OCI-LY1 (cell line): ENCODE measurements at regions not wholly inside any gene's neighbourhood (a gene's known extent, or its start where the extent isn't known, plus 50 kb on each side); places are given as distances from the start of the nearest gene placed in this dataset.

ENCODE experiments used
- H2AFZ ChIP-seq: fragments of 200-600 bp; sonication (generic), shearing (Covaris generic); 2 replicates; pipeline ENCODE4 v1.6.0; 2014; ENCODE audit warnings: antibody characterized with exemption, mild to moderate bottlenecking, low read length
- H3F3A ChIP-seq: fragments of 200-600 bp; sonication (generic), shearing (Covaris generic); 2 replicates; pipeline ENCODE4 v1.6.0; 2014; ENCODE audit warnings: mild to moderate bottlenecking, antibody characterized with exemption, low read length, moderate library complexity; ENCODE audit not compliant: insufficient read depth
- H3K27ac ChIP-seq: fragments of 200-600 bp; sonication (generic); 2 replicates; pipeline ENCODE4 v1.5.1; 2014; ENCODE audit warnings: low read length, mixed run types, mild to moderate bottlenecking, low read depth; ENCODE audit not compliant: poor library complexity, severe bottlenecking
- H3K27me3 ChIP-seq: fragments of 200-600 bp; sonication (generic); 2 replicates; pipeline ENCODE4 v1.6.0; 2014; ENCODE audit warnings: antibody characterized with exemption, mild to moderate bottlenecking, low read length, moderate library complexity; ENCODE audit not compliant: insufficient read depth
- H3K36me3 ChIP-seq: fragments of 200-600 bp; sonication (generic); 2 replicates; pipeline ENCODE4 v1.6.1; 2014; ENCODE audit warnings: mild to moderate bottlenecking, antibody characterized with exemption, low read length, moderate library complexity, mixed read lengths; ENCODE audit not compliant: insufficient read depth
- H3K4me1 ChIP-seq: fragments of 200-600 bp; sonication (generic); 2 replicates; pipeline ENCODE4 v1.5.1; 2014; ENCODE audit warnings: mild to moderate bottlenecking, low read length, moderate library complexity; ENCODE audit not compliant: insufficient read depth, severe bottlenecking
- H3K4me2 ChIP-seq: fragments of 200-600 bp; sonication (generic), shearing (Covaris generic); 2 replicates; pipeline ENCODE4 v1.6.1; 2014; ENCODE audit warnings: low read length
- H3K4me3 ChIP-seq: fragments of 200-600 bp; sonication (generic); 2 replicates; pipeline ENCODE4 v1.5.1; 2014; ENCODE audit warnings: low read length, low read depth, mild to moderate bottlenecking, mixed read lengths; ENCODE audit not compliant: poor library complexity, severe bottlenecking
- H3K79me2 ChIP-seq: fragments of 200-600 bp; shearing (Covaris generic); 2 replicates; pipeline ENCODE4 v1.6.1; 2016; ENCODE audit warnings: mixed run types, low read length, mixed read lengths; ENCODE audit not compliant: insufficient read depth
- H3K9ac ChIP-seq: fragments of 200-600 bp; sonication (generic), shearing (Covaris generic); 2 replicates; pipeline ENCODE4 v1.6.1; 2014; ENCODE audit warnings: mild to moderate bottlenecking, low read length, mixed read lengths
- H3K9me2 ChIP-seq: fragments of 200-600 bp; sonication (generic), shearing (Covaris generic); 2 replicates; pipeline ENCODE4 v1.6.1; 2014; ENCODE audit warnings: low read depth, mild to moderate bottlenecking, low read length, mixed read lengths
- H3K9me3 ChIP-seq: fragments of 200-600 bp; shearing (Covaris generic); 2 replicates; pipeline ENCODE4 v1.6.1; 2014; ENCODE audit warnings: low read length, mixed read lengths
- H4K20me1 ChIP-seq: fragments of 200-600 bp; sonication (generic), shearing (Covaris generic); 2 replicates; pipeline ENCODE4 v1.6.0; 2016; ENCODE audit warnings: mild to moderate bottlenecking, low read length; ENCODE audit not compliant: insufficient read depth
- EZH2 ChIP-seq: fragments of 200-600 bp; sonication (generic), shearing (Covaris generic); IDR thresholded peaks from 2 replicates; pipeline ENCODE4 v1.8.0; 2017; ENCODE audit warnings: borderline replicate concordance, mixed run types, mild to moderate bottlenecking, antibody characterized with exemption, low read length, moderate library complexity, mixed read lengths
- TF ChIP-seq, protein P1 (sequence below): fragments of 200-600 bp; sonication (generic), shearing (Covaris generic); IDR thresholded peaks from 2 replicates; pipeline ENCODE4 v1.5.1; 2017; ENCODE audit warnings: mild to moderate bottlenecking, antibody characterized with exemption, low read length, moderate library complexity, mixed read lengths

DNA sequence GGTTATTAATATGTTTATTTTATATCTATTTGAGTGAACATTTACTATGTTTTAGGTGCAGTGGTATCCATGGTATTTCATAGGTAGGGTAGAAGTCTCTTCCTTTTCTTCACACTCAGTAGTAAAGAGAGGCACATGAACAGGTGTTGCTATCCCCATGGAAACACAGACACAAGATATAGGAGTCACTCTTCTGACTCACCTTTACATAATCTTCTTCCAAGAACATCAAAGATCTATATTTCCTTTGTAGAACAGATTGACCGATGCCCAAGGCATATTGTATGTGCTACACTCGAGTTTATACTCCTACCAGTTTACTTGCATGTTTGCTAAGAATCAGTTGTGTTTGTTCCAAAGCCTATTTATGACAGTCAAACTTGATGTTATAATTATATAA lies 1997.4 kb downstream of the C4orf33 start:
- Histone ChIP-seq H4K20me1 (no peaks in the 10 kb centered on the region), H3K79me2 (no peaks in the 10 kb centered on the region), H3K36me3 (no peaks in the 10 kb centered on the region), H3K9me2 (no peaks in the 10 kb centered on the region), H3K4me1 (peaks cover 16% of the 10 kb centered on the region), H3K4me3 (no peak overlapping the region), H3F3A (no peaks in the 10 kb centered on the region), H3K4me2 (no peak overlapping the region), H3K9me3 (no peaks in the 10 kb centered on the region), H3K27ac (peak overlapping the region; percentile 51), H3K9ac (no peak overlapping the region), H3K27me3 (no peaks in the 10 kb centered on the region), H2AFZ (peak overlapping the region; percentile 69; the same call in 1 of the 2 replicates)
- TF ChIP-seq, protein P1, sequence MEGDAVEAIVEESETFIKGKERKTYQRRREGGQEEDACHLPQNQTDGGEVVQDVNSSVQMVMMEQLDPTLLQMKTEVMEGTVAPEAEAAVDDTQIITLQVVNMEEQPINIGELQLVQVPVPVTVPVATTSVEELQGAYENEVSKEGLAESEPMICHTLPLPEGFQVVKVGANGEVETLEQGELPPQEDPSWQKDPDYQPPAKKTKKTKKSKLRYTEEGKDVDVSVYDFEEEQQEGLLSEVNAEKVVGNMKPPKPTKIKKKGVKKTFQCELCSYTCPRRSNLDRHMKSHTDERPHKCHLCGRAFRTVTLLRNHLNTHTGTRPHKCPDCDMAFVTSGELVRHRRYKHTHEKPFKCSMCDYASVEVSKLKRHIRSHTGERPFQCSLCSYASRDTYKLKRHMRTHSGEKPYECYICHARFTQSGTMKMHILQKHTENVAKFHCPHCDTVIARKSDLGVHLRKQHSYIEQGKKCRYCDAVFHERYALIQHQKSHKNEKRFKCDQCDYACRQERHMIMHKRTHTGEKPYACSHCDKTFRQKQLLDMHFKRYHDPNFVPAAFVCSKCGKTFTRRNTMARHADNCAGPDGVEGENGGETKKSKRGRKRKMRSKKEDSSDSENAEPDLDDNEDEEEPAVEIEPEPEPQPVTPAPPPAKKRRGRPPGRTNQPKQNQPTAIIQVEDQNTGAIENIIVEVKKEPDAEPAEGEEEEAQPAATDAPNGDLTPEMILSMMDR: no peak
- TF ChIP-seq EZH2: no peak

DNA sequence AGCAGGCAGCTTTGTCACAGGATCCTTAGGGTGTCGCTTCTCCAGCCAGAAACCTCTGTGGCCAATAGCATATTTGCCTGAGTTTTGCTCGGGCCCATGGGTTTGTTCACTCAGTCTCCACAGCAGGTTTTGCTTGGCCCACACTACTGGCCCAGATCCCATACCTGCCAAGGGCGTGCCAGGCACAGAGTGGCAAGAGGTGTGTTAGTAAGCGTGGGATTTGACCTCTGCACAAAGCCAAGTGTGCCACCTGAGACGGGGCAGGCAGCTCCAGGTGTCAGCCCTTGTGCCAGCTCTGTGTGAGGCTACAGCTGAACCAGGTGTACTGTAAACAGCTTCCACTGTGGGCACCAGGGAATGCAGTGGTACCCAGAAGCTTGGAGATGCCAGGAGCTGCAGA lies 2003.0 kb downstream of the C4orf33 start:
- H4K20me1 ChIP-seq: no peaks in the 10 kb centered on the region
- H3K4me1 ChIP-seq: no peaks in the 10 kb centered on the region
- H3K9me2 ChIP-seq: no peaks in the 10 kb centered on the region
- H3K9me3 ChIP-seq: peaks cover 18% of the 10 kb centered on the region; the same call in 1 of the 2 replicates
- no peak overlapping the region for H3K9ac ChIP-seq
- H3K4me3 ChIP-seq: no peak overlapping the region
- TF ChIP-seq, protein P1: no peak
- no peak for TF ChIP-seq EZH2
- no peaks in the 10 kb centered on the region for H3K79me2 ChIP-seq
- no peaks in the 10 kb centered on the region for H3K27me3 ChIP-seq
- H3K27ac ChIP-seq: no peak overlapping the region
- H3K36me3 ChIP-seq: no peaks in the 10 kb centered on the region; the same call in 1 of the 2 replicates
- no peak overlapping the region for H3K4me2 ChIP-seq
- H2AFZ ChIP-seq: no peak overlapping the region
- no peaks in the 10 kb centered on the region for H3F3A ChIP-seq

DNA sequence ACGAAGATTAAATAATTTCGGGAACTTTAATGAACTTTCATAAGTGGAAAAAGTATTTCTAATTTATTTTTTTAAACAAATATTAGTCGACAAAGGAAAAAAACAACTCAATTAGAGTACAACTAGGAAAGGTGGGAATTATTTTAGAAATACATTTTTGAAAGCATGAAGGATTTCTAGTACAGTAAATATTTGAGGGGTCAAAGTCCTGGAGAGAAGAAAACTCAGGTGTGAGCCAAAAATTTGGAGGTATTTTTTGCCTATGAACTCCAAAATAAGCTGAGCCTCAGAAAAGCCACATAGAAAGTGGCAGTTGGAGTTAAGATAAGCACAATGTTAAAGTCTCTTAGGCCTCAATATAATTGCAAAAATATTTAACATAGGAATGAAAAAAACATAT lies 2017.3 kb downstream of the C4orf33 start:
- Histone ChIP-seq H4K20me1 (no peaks in the 10 kb centered on the region), H3K4me1 (no peaks in the 10 kb centered on the region), H3K9ac (no peak overlapping the region), H3K9me3 (no peaks in the 10 kb centered on the region), H3K27ac (no peak overlapping the region), H3K27me3 (no peaks in the 10 kb centered on the region), H3K4me2 (no peak overlapping the region), H3K79me2 (no peaks in the 10 kb centered on the region), H3K4me3 (no peak overlapping the region), H3F3A (no peaks in the 10 kb centered on the region), H2AFZ (no peak overlapping the region), H3K36me3 (no peaks in the 10 kb centered on the region), H3K9me2 (no peaks in the 10 kb centered on the region)
- TF ChIP-seq EZH2: no peak
- TF ChIP-seq, protein P1: no peak
